ENCODE measurements at regions not wholly inside any gene's neighbourhood (a gene's known extent, or its start where the extent isn't known, plus 50 kb on each side); places are given as distances from the start of the nearest gene placed in this dataset.
"Not testable (repeated sequence)": the region's sequence is repeated elsewhere in the genome, so short reads cannot be mapped to it uniquely, and the experiment has no call there.

- DNase-seq: no peak
Observed at GRCh38 chr6:155883741-155884140, 428.1 kb upstream of the NOX3 start.

- DNase-seq: no peak
Observed at GRCh38 chr6:155883334-155883731, 427.7 kb upstream of the NOX3 start.

DNA sequence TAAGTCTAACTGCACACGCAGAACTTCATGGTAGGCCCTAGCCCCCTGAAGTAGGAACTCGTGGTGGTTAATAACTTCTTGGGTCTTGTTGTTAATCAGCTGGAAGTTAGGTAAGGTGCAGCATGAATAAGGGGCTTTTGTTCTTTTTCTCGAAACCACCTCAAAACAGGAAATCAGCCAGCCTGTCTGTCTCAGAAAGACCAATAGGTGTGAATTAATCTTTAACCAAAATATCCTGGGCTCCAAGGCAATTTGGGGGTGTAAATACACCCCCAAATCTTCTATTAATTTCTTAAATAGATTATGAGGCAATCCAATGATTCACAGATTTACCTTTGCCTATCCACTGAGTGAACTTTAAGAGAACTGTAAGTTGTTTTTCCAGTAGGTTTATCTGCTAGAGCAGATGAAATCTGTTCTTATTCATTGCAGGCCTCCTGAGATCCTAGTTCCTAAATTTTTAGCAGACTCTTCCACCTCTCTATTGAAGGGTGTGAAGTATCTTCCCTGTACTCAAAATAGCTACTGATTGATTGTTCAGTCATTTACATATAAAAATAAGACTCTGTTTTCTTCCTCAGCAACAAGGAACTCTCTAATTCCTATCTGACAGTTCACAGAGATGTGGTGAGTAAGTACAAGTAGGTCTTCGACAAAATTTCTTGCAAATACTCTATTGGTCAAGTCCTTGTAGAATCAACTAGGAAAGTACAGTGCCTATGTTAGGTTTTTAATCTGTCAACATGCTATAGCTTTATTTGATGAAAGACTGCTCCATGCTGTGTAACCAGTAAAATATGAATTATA lies 427.1 kb upstream of the NOX3 start:
- DNase-seq: peak in 1 of 2 donors; percentile 14

DNA sequence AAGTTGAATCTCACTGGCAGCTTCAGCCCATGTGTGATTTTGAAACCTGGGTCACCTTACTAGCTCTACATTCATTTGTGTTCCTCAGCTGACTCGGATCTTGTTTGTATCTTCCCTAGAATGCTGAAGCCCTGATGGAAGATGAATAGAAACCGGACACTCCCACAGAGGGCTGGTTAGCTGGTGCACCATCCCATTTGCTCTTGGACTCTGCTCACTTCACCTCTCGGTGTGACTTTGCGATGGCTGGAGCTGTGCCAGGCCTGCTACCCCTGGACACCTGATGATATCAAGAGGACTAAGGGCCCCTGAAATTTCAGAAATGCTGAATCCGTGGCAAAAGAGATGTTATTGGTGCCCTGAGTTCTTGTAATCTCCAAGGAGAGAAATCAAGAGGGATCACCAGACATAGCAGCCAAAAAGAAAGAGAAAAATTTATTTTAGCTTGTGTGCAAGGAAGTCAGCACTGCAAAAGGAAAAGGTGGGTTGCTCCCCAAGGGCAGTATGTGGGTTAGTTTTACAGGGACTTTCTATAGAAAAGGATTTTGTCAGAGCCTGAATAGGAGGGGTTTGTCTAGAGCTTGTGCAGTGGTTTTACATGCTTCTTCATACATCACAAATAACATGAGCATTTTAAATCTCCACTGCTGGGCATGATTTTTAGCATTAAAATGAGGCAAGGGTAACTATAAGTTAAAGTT lies 426.3 kb upstream of the NOX3 start:
- DNase-seq: no peak

GRCh38 chr6:155880900-155881299 lies 425.3 kb upstream of the NOX3 start:
- no peak for DNase-seq

DNA sequence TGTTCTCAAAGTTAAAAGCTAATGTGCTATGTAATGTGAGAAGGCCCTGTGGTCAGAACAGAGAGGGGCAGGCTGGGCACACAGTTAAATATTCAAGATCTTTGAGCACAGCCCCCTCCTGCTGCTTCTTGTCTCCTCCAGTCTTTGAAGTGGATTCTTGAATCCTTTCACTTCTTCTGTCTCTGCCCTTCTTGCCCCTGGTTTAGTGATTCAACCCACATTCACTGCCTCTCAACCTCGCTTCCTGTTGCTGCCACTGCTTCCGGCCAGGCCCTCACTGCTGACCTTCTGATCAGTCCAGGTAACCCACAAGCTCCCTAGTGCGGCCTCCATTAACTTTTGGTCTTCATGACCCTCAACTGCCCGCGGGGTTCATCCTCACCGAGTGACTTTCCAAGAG lies 417.3 kb upstream of the NOX3 start:
- no peak for DNase-seq

GRCh38 chr6:155867682-155868081 lies 412.0 kb upstream of the NOX3 start:
- no peak for DNase-seq

DNA sequence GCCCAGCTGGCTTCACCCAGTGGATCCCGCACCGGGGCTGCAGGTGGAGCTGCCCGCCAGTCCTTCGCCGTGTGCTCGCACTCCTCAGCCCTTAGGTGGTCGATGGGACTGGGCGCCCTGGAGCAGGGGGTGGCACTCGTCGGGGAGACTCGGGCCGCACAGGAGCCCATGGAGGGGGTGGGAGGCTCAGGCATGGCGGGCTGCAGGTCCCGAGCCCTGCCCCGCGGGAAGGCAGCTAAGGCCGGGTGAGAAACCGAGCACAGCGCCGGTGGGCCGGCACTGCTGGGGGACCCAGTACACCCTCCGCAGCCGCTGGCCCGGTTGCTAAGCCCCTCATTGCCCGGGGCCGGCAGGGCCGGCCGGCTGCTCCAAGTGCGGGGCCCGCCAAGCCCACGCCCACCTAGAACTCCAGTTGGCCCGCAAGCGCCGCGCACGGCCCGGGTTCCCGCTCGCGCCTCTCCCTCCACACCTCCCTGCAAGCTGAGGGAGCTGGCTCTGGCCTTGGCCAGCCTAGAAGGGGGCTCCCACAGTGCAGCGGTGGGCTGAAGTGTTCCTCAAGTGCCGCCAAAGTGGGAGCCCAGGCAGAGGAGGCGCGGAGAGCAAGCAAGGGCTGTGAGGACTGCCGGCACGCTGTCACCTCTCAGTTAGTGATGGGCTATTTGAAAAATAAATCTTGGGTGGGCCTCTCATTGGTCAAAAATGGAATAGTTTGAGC lies 411.2 kb upstream of the NOX3 start:
- DNase-seq: not testable (repeated sequence)

- DNase-seq: no peak
Observed at GRCh38 chr6:155861821-155862220, 406.2 kb upstream of the NOX3 start.

- DNase-seq: not testable (repeated sequence)
Observed at GRCh38 chr6:155858906-155859305, 403.3 kb upstream of the NOX3 start.

DNA sequence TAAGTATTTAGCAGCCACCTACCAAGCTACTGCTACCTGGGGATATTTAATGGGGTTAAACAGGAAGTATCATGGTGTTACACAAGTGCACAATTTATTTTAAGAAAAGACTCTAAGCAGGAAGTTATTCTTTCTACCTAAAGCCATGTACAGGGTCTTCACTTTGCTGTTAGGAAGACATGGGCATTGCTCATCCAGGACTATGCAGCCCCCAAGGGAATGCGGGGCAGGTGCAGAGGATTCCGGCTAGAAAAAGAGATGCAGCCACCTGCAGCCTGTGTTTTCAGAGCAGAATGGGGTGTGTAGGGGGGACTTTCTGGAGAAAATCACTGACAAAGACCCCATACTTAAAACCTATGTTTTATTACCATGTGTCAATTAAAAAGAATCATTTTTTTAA lies 399.1 kb upstream of the NOX3 start:
- no peak for DNase-seq

- DNase-seq: no peak
Observed at GRCh38 chr6:155853011-155853410, 397.4 kb upstream of the NOX3 start.

DNA sequence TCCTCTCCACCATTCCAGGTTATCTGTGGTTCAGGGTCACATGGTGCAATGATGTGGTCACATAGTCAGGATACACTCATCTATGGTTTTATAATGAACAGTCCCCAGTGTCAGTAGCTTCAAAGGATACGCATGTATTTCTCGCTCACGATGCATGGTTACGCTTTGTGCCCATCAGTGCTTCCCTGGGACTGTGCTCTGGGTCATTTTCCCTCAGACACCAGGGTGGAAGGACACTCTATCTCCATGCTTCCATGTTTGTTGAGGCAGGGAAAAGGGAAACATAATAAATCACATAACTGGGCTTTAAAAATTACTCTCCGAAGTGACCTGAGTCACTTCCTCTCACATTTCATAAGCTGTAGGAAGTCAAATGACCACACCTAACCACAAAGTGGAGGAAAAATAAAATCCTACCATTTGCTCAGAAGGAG lies 394.8 kb upstream of the NOX3 start:
- no peak for DNase-seq

- DNase-seq: no peak
Observed at GRCh38 chr6:155847711-155848110, 392.1 kb upstream of the NOX3 start.

GRCh38 chr6:155837474-155837873 lies 381.8 kb upstream of the NOX3 start:
- DNase-seq: no peak

- no peak for DNase-seq
Observed at GRCh38 chr6:155832596-155832995, 377.0 kb upstream of the NOX3 start.

DNA sequence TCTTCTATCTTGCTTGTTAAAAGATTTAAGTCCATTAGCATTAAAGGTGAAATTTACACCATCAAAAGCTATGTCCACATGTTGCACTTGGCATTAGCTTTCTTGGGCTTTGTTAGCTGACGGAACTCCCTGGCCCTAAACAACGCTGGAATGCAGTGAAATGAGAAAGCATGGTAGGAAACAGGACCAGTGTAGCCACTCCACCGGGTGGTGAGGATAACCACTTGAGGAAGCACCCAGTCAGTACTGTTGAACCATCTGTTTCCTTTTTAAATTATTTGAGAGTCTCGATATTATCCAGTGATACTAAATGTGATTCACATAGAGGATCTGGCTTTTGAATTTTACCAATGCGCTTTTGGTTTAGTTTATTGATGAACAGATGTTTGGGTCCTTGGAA lies 374.9 kb upstream of the NOX3 start:
- DNase-seq: no peak

DNA sequence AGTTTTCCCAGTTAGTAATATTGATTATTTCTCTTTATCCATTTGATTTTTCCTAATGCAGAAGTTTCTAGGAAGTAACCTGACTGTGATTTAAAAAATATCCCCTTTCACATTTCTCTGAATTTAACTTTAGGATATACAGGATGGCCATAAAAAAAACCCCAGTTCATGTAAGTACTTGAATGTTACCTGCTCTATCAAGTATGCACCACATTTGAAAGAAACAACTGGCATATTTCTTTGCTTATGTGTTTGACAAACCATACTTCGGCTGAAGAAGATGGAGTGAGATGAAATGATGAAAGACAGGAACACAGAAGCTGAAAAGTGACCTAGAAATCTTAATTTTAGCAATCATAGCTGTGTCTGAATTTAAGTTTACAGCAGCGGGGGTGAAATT lies 374.0 kb upstream of the NOX3 start:
- no peak for DNase-seq

GRCh38 chr6:155828989-155829388 lies 373.4 kb upstream of the NOX3 start:
- DNase-seq: no peak

DNA sequence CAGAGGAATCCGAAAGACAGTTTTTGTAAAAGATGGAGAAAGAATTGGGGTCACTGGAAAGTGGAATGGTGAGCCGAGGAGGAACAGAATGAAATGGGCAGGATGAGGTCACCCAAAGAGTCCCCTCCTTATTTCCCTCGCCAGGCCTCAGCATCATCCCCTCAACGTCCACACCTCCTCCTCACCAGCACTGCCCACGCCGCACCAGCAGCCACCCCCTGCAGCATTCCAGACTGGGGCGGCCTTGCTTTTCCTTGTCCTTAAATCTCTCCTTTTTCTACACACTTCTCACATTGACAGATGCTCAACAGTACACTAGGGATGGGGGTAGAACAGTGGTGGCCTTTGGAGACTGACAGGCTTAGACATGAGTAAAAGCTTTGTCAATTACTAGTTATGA lies 363.1 kb upstream of the NOX3 start:
- no peak for DNase-seq

GRCh38 chr6:155813548-155813947 lies 357.9 kb upstream of the NOX3 start:
- no peak for DNase-seq

DNA sequence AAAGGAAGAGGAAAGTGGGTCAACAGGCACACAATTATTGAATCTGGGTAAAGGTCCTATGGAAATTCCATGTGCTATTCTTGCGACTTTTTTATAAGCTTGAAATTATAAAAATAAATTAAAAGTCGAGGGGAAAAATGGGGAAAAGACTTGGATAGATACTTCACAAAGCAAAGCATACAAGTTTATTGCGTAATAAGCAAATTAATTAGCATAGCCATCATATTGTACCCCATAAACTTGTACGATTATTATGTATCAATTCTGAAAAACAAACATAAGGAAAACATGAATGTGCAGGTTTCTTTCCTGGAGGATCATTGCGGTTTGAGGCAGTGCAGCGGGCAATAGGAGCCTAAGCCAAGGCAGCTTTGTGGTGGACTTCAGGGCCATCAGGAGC lies 351.6 kb upstream of the NOX3 start:
- DNase-seq: no peak

GRCh38 chr6:155801046-155801445 lies 345.4 kb upstream of the NOX3 start:
- no peak for DNase-seq

- not testable (repeated sequence) for DNase-seq
Observed at GRCh38 chr6:155798876-155799275, 343.2 kb upstream of the NOX3 start.

Data from CD4-positive, alpha-beta T cell treated with Interferon alpha-2 for 1 hour (primary cell).